Stomach (tissue), 4 donors: ENCODE measurements at regions not wholly inside any gene's neighbourhood (a gene's known extent, or its start where the extent isn't known, plus 50 kb on each side); places are given as distances from the start of the nearest gene placed in this dataset.

Experiments used
- CTCF ChIP-seq, 7 experiments: fragments of 450-650 bp in 4 of 7; fragments of 200-600 bp in 3 of 7; sonication (generic) in 3 of 7; IDR thresholded peaks; one replicate each; pipeline ENCODE4 v1.5.1; 2016 to 2019; ENCODE audit warnings: antibody characterized with exemption in 7 of 7, control low read depth in 2 of 7, mild to moderate bottlenecking in 1 of 7
- POLR2AphosphoS5 ChIP-seq, 3 donors: sonication (generic); formaldehyde crosslinking; IDR thresholded peaks; one replicate each; pipeline ENCODE4 v1.6.1; 2016; ENCODE audit warnings: antibody characterized with exemption in 3 of 3

- no peak for TF ChIP-seq POLR2AphosphoS5 (IDR thresholded peaks at IDR 0.05)
- no peak for TF ChIP-seq CTCF (IDR thresholded peaks at IDR 0.05)
Observed at GRCh38 chr11:12315024-12315423, 62.3 kb upstream of the PARVA start.
